ENCODE measurements at regions not wholly inside any gene's neighbourhood (a gene's known extent, or its start where the extent isn't known, plus 50 kb on each side); places are given as distances from the start of the nearest gene placed in this dataset.

- no peak overlapping the region for H3K9ac ChIP-seq
- no peaks in the 10 kb centered on the region for H3K27me3 ChIP-seq (replicated peaks; ENCODE audit: insufficient read depth)
- no peak overlapping the region for H3K4me2 ChIP-seq (ENCODE audit: unreplicated experiment)
- H3K4me3 ChIP-seq: no peak overlapping the region
- no peaks in the 10 kb centered on the region for H3K79me2 ChIP-seq (ENCODE audit: insufficient read depth)
- H3F3A ChIP-seq (ENCODE audit: insufficient read depth): no peaks in the 10 kb centered on the region
- H3K9me2 ChIP-seq (ENCODE audit: insufficient read depth): no peaks in the 10 kb centered on the region
- no peaks in the 10 kb centered on the region for H3K9me3 ChIP-seq (ENCODE audit: low read depth)
- H4K20me1 ChIP-seq (ENCODE audit: insufficient read depth): no peaks in the 10 kb centered on the region
- H3K4me1 ChIP-seq (ENCODE audit: insufficient read depth): no peaks in the 10 kb centered on the region
- DNase-seq: no peak
- H3K36me3 ChIP-seq (ENCODE audit: low read depth): no peaks in the 10 kb centered on the region
- TF ChIP-seq EZH2phosphoT487 (IDR thresholded peaks at IDR 0.05; ENCODE audit: insufficient read depth, low read depth) (no peak), EZH2 (IDR thresholded peaks at IDR 0.05; ENCODE audit: insufficient read depth, poor library complexity, severe bottlenecking) (no peak)
- in situ Hi-C loops (cut with MboI): no loop called here
- WGBS, 2 experiments (ENCODE audit: low coverage in 1 of 2, low lambda C conversion rate in 2 of 2, missing lambda C conversion rate in 2 of 2): 37 to 42% methylated on average over 3 of the region's 3 CpGs
- no peak overlapping the region for H2AFZ ChIP-seq
- H3K27ac ChIP-seq: no peak overlapping the region
Observed at GRCh38 chr5:18354828-18355227, 720.6 kb downstream of the TAF11L14 start.

DNA sequence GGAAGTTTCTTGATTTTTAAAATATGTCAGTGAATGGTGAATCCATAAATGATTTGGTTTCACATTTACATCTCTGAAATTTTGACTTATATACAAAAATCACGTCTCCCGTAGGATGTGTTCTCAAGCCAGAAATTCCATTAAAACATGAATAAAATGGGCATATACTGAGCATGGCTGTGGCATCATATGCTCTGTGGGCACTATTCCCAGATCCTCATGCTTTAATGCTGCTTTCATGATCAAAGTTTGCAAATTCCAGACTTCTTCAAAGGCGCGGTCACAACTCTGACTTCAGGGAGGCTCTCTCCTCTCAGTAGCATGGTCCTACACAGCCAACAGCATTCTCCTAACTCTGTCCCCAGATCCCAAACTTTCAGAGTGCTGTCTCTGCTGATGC lies 723.2 kb downstream of the TAF11L14 start:
- WGBS, 2 experiments (ENCODE audit: low coverage in 1 of 2, low lambda C conversion rate in 2 of 2, missing lambda C conversion rate in 2 of 2): 33 to 40% methylated on average over 4 of the region's 4 CpGs
- in situ Hi-C loops (cut with MboI): no loop called here

DNA sequence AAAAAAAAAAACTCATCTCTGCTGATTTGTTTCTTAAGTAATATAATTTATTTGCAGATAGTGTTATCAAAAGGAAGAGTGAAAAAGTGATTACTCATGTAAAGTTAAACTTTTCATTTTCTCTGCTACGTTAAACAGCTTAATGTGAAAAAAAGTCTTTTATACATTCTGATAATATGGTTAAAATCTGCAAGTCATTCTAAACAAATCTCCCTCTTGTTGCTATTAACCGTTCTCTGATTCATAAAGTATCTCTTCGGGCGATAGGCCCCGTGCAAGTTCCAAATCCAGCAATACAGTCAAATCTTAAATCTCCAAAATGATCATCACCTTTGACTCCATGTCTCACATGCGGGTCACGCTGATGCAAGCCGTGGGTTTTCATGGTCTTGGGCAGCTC lies 732.0 kb downstream of the TAF11L14 start:
- no peak overlapping the region for H3K4me2 ChIP-seq (ENCODE audit: unreplicated experiment)
- H2AFZ ChIP-seq: no peak overlapping the region
- no peak for DNase-seq
- in situ Hi-C loops (cut with MboI): no loop called here
- no peaks in the 10 kb centered on the region for H3K9me2 ChIP-seq (ENCODE audit: insufficient read depth)
- no peaks in the 10 kb centered on the region for H3F3A ChIP-seq (ENCODE audit: insufficient read depth)
- H3K27ac ChIP-seq: no peak overlapping the region
- H3K9ac ChIP-seq: no peak overlapping the region
- no peak overlapping the region for H3K4me3 ChIP-seq
- no peaks in the 10 kb centered on the region for H3K9me3 ChIP-seq (ENCODE audit: low read depth)
- H3K79me2 ChIP-seq (ENCODE audit: insufficient read depth): no peaks in the 10 kb centered on the region
- WGBS, 2 experiments (ENCODE audit: low coverage in 1 of 2, low lambda C conversion rate in 2 of 2, missing lambda C conversion rate in 2 of 2): 31 to 46% methylated on average over 8 of the region's 8 CpGs
- no peaks in the 10 kb centered on the region for H3K4me1 ChIP-seq (ENCODE audit: insufficient read depth)
- TF ChIP-seq EZH2phosphoT487 (IDR thresholded peaks at IDR 0.05; ENCODE audit: insufficient read depth, low read depth) (no peak), EZH2 (IDR thresholded peaks at IDR 0.05; ENCODE audit: insufficient read depth, poor library complexity, severe bottlenecking) (no peak)
- H3K27me3 ChIP-seq (replicated peaks; ENCODE audit: insufficient read depth): no peaks in the 10 kb centered on the region
- no peaks in the 10 kb centered on the region for H4K20me1 ChIP-seq (ENCODE audit: insufficient read depth)
- no peaks in the 10 kb centered on the region for H3K36me3 ChIP-seq (ENCODE audit: low read depth)

More for the DNA sequence above, 723.2 kb downstream of the TAF11L14 start:
- no peak overlapping the region for H3K4me3 ChIP-seq
- H3K4me2 ChIP-seq (ENCODE audit: unreplicated experiment): no peak overlapping the region
- TF ChIP-seq EZH2 (IDR thresholded peaks at IDR 0.05; ENCODE audit: insufficient read depth, poor library complexity, severe bottlenecking) (no peak), EZH2phosphoT487 (IDR thresholded peaks at IDR 0.05; ENCODE audit: insufficient read depth, low read depth) (no peak)
- no peaks in the 10 kb centered on the region for H3F3A ChIP-seq (ENCODE audit: insufficient read depth)
- H3K27me3 ChIP-seq (replicated peaks; ENCODE audit: insufficient read depth): no peaks in the 10 kb centered on the region
- no peaks in the 10 kb centered on the region for H3K36me3 ChIP-seq (ENCODE audit: low read depth)
- H3K27ac ChIP-seq: no peak overlapping the region
- no peak overlapping the region for H3K9ac ChIP-seq
- no peaks in the 10 kb centered on the region for H4K20me1 ChIP-seq (ENCODE audit: insufficient read depth)
- H3K9me2 ChIP-seq (ENCODE audit: insufficient read depth): no peaks in the 10 kb centered on the region
- no peaks in the 10 kb centered on the region for H3K4me1 ChIP-seq (ENCODE audit: insufficient read depth)
- H2AFZ ChIP-seq: no peak overlapping the region
- DNase-seq: no peak
- H3K9me3 ChIP-seq (ENCODE audit: low read depth): no peaks in the 10 kb centered on the region
- no peaks in the 10 kb centered on the region for H3K79me2 ChIP-seq (ENCODE audit: insufficient read depth)

DNA sequence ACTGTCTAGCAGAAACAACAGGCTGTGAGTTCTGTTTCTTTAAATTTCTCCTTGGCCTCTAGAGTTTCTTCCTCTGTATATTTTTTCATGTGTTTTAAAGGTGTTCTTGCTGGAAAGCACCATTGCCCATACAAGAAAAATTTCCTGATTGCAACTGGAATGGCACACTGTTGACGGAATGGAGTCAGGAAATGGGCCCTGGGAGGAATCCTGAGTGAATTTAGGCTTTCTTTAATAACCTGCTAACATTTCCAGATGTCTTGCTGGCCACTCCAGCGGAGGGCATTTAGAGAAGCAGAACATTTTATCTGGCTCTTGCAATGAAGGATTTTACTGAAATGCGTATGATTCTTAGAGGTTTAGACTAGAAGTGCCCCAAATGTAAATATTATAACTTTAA lies 736.3 kb downstream of the TAF11L14 start:
- no peak overlapping the region for H3K4me3 ChIP-seq
- H3K9me2 ChIP-seq (ENCODE audit: insufficient read depth): no peaks in the 10 kb centered on the region
- DNase-seq: no peak
- in situ Hi-C loops (cut with MboI): no loop called here
- no peaks in the 10 kb centered on the region for H3F3A ChIP-seq (ENCODE audit: insufficient read depth)
- no peak overlapping the region for H3K27ac ChIP-seq
- no peak overlapping the region for H3K9ac ChIP-seq
- H3K79me2 ChIP-seq (ENCODE audit: insufficient read depth): no peaks in the 10 kb centered on the region
- no peaks in the 10 kb centered on the region for H3K36me3 ChIP-seq (ENCODE audit: low read depth)
- H3K27me3 ChIP-seq (replicated peaks; ENCODE audit: insufficient read depth): no peaks in the 10 kb centered on the region
- H3K4me1 ChIP-seq (ENCODE audit: insufficient read depth): no peaks in the 10 kb centered on the region
- WGBS, 2 experiments (ENCODE audit: low coverage in 1 of 2, low lambda C conversion rate in 2 of 2, missing lambda C conversion rate in 2 of 2): 4 to 5% methylated on average over 3 of the region's 3 CpGs
- no peaks in the 10 kb centered on the region for H4K20me1 ChIP-seq (ENCODE audit: insufficient read depth)
- H3K9me3 ChIP-seq (ENCODE audit: low read depth): no peaks in the 10 kb centered on the region
- H3K4me2 ChIP-seq (ENCODE audit: unreplicated experiment): no peak overlapping the region
- TF ChIP-seq EZH2phosphoT487 (IDR thresholded peaks at IDR 0.05; ENCODE audit: insufficient read depth, low read depth) (no peak), EZH2 (IDR thresholded peaks at IDR 0.05; ENCODE audit: insufficient read depth, poor library complexity, severe bottlenecking) (no peak)
- no peak overlapping the region for H2AFZ ChIP-seq

GRCh38 chr5:18375641-18376040 lies 741.4 kb downstream of the TAF11L14 start:
- no peaks in the 10 kb centered on the region for H4K20me1 ChIP-seq (ENCODE audit: insufficient read depth)
- no peak overlapping the region for H3K27ac ChIP-seq
- H3K27me3 ChIP-seq (replicated peaks; ENCODE audit: insufficient read depth): no peaks in the 10 kb centered on the region
- H2AFZ ChIP-seq: no peak overlapping the region
- in situ Hi-C loops (cut with MboI): no loop called here
- H3K9me3 ChIP-seq (ENCODE audit: low read depth): no peaks in the 10 kb centered on the region
- no peaks in the 10 kb centered on the region for H3K36me3 ChIP-seq (ENCODE audit: low read depth)
- no peak for DNase-seq
- no peaks in the 10 kb centered on the region for H3K79me2 ChIP-seq (ENCODE audit: insufficient read depth)
- TF ChIP-seq EZH2 (IDR thresholded peaks at IDR 0.05; ENCODE audit: insufficient read depth, poor library complexity, severe bottlenecking): no peak
- no peak for TF ChIP-seq EZH2phosphoT487 (IDR thresholded peaks at IDR 0.05; ENCODE audit: insufficient read depth, low read depth)
- H3F3A ChIP-seq (ENCODE audit: insufficient read depth): no peaks in the 10 kb centered on the region
- H3K9ac ChIP-seq: no peak overlapping the region
- no peak overlapping the region for H3K4me2 ChIP-seq (ENCODE audit: unreplicated experiment)
- H3K9me2 ChIP-seq (ENCODE audit: insufficient read depth): no peaks in the 10 kb centered on the region
- no peak overlapping the region for H3K4me3 ChIP-seq
- no peaks in the 10 kb centered on the region for H3K4me1 ChIP-seq (ENCODE audit: insufficient read depth)
- 0% methylated on average over 2 of the region's 2 CpGs for WGBS, 2 experiments (ENCODE audit: low coverage in 1 of 2, low lambda C conversion rate in 2 of 2, missing lambda C conversion rate in 2 of 2)
